HEK293 (cell line): ENCODE measurements at regions not wholly inside any gene's neighbourhood (a gene's known extent, or its start where the extent isn't known, plus 50 kb on each side); places are given as distances from the start of the nearest gene placed in this dataset.
"Not testable (repeated sequence)": the region's sequence is repeated elsewhere in the genome, so short reads cannot be mapped to it uniquely, and the experiment has no call there.

Experiments
- CTCF ChIA-PET: fragments of 350-600 bp; formaldehyde crosslinking; extraction: SDS; loops from one replicate; lab custom pipeline; 2021; ENCODE audit warnings: antibody characterized with exemption; lab: Yijun Ruan, JAX
- POLR2A ChIA-PET: fragments of 300-600 bp; formaldehyde crosslinking; extraction: SDS; loops from one replicate; lab custom pipeline; 2020; ENCODE audit warnings: antibody characterized with exemption, inconsistent platforms; lab: Yijun Ruan, JAX
- H3K27ac ChIP-seq: fragments of 200-500 bp; sonication (Bioruptor generic); 2 replicates; pipeline ENCODE4 v1.5.1; 2014; ENCODE audit warnings: low read depth, low read length, control low read depth, inconsistent platforms; ENCODE audit errors: extremely low read depth
- H3K36me3 ChIP-seq, 2 experiments: fragments of 200-500 bp in 1 of 2; sonication (Bioruptor generic) in 1 of 2; 1 replicate in 1 of 2; 2 replicates in 1 of 2; pipeline ENCODE4 v1.5.1; 2014 to 2017; ENCODE audit warnings: inconsistent platforms in 2 of 2, low read length in 2 of 2; ENCODE audit not compliant: control insufficient read depth in 2 of 2, insufficient read depth in 1 of 2
- H3K4me1 ChIP-seq: fragments of 200-500 bp; sonication (Bioruptor generic); 2 replicates; pipeline ENCODE4 v1.5.1; 2014; ENCODE audit warnings: mild to moderate bottlenecking, low read length, inconsistent platforms; ENCODE audit not compliant: control insufficient read depth, insufficient read depth
- H3K4me3 ChIP-seq: 2 replicates; pipeline ENCODE4 v1.5.1; 2011; ENCODE audit warnings: low read depth, mild to moderate bottlenecking, control low read depth, low read length, moderate library complexity
- H3K9me3 ChIP-seq: fragments of 200-500 bp; sonication (Bioruptor generic); 2 replicates; pipeline ENCODE4 v1.5.1; 2014; ENCODE audit warnings: low read depth, low read length, inconsistent platforms; ENCODE audit not compliant: control insufficient read depth, insufficient read depth
- EGR2 ChIP-seq: fragments of 450-650 bp; formaldehyde crosslinking; IDR thresholded peaks from 2 replicates; pipeline ENCODE4 v1.5.1; 2016; ENCODE audit warnings: low read depth, missing biosample characterization, missing genetic modification characterization
- SCRT2 ChIP-seq: fragments of 450-650 bp; formaldehyde crosslinking; IDR thresholded peaks from 2 replicates; pipeline ENCODE4 v1.5.1; 2016; ENCODE audit warnings: missing biosample characterization, missing genetic modification characterization
- ZBTB21 ChIP-seq: fragments of 450-650 bp; formaldehyde crosslinking; IDR thresholded peaks from 2 replicates; pipeline ENCODE4 v1.5.1; 2017; ENCODE audit warnings: missing biosample characterization, missing genetic modification characterization
- ZNF239 ChIP-seq: fragments of 450-650 bp; formaldehyde crosslinking; IDR thresholded peaks from 2 replicates; pipeline ENCODE4 v1.5.1; 2016; ENCODE audit warnings: missing biosample characterization, missing genetic modification characterization
- ZNF266 ChIP-seq: fragments of 450-650 bp; formaldehyde crosslinking; IDR thresholded peaks from 2 replicates; pipeline ENCODE4 v1.5.1; 2016; ENCODE audit warnings: missing biosample characterization, missing genetic modification characterization, low read depth
- ZNF335 ChIP-seq: fragments of 450-650 bp; formaldehyde crosslinking; conservative IDR thresholded peaks from 2 replicates; pipeline ENCODE4 v1.5.1; 2016; ENCODE audit warnings: missing biosample characterization, missing genetic modification characterization
- ZNF544 ChIP-seq: fragments of 450-650 bp; formaldehyde crosslinking; IDR thresholded peaks from 2 replicates; pipeline ENCODE4 v1.5.0; 2017; ENCODE audit warnings: missing biosample characterization, missing genetic modification characterization
- ZNF623 ChIP-seq: fragments of 450-650 bp; formaldehyde crosslinking; IDR thresholded peaks from 2 replicates; pipeline ENCODE4 v1.5.1; 2016; ENCODE audit warnings: missing biosample characterization, missing genetic modification characterization
- ZNF677 ChIP-seq: fragments of 450-650 bp; IDR thresholded peaks from 2 replicates; pipeline ENCODE4 v1.5.0; 2018; ENCODE audit warnings: missing biosample characterization, mild to moderate bottlenecking, missing genetic modification characterization, moderate library complexity
- ZNF792 ChIP-seq: fragments of 450-650 bp; formaldehyde crosslinking; IDR thresholded peaks from 2 replicates; pipeline ENCODE4 v1.5.1; 2016; ENCODE audit warnings: missing biosample characterization, missing genetic modification characterization
- ZSCAN30 ChIP-seq: fragments of 450-650 bp; IDR thresholded peaks from 2 replicates; pipeline ENCODE4 v1.5.1; 2018; ENCODE audit warnings: missing biosample characterization, mild to moderate bottlenecking, missing genetic modification characterization, moderate library complexity
- TF ChIP-seq, protein P1 (sequence below): fragments of 450-650 bp; formaldehyde crosslinking; IDR thresholded peaks from 2 replicates; pipeline ENCODE4 v1.5.1; 2017; ENCODE audit warnings: missing biosample characterization, missing genetic modification characterization

DNA sequence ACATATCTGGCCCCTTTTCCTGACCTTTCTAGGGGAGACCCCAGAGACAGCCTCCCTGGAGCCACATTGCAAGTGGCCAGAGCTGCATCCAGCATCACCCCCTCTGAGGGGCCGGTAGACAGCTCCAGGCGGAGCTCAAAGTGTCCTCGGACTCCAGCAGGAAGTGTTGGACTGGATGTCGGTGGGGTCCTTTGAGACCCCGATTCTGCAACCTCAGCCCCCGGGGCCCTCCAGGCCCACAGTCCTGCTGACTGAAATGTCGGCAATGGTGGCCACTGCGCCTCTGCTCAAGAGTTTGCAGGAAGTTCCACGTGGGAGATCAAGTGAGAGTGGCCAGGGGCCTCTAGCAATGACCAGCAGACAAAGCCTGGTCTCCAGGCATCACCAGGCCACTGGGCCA is 115.9 kb upstream of the FOXD4L5 start:
- no peaks in the 10 kb centered on the region for H3K9me3 ChIP-seq
- H3K4me3 ChIP-seq = no peak overlapping the region
- no peak for TF ChIP-seq ZNF544 (tag by site-specific recombination)
- TF ChIP-seq ZNF266 (tag by site-specific recombination) = no peak
- no peak for TF ChIP-seq ZNF677 (tag by site-specific recombination)
- no peak for TF ChIP-seq ZNF239 (tag by site-specific recombination)
- no peak for TF ChIP-seq ZBTB21 (tag by site-specific recombination)
- TF ChIP-seq ZNF623 (tag by site-specific recombination) = no peak
- no peak for TF ChIP-seq ZSCAN30 (tag by site-specific recombination)
- no peak for TF ChIP-seq ZNF335
- TF ChIP-seq EGR2 (tag by site-specific recombination) = no peak
- TF ChIP-seq ZNF792 = no peak
- TF ChIP-seq SCRT2 (tag by site-specific recombination) = no peak
- TF ChIP-seq, protein P1, sequence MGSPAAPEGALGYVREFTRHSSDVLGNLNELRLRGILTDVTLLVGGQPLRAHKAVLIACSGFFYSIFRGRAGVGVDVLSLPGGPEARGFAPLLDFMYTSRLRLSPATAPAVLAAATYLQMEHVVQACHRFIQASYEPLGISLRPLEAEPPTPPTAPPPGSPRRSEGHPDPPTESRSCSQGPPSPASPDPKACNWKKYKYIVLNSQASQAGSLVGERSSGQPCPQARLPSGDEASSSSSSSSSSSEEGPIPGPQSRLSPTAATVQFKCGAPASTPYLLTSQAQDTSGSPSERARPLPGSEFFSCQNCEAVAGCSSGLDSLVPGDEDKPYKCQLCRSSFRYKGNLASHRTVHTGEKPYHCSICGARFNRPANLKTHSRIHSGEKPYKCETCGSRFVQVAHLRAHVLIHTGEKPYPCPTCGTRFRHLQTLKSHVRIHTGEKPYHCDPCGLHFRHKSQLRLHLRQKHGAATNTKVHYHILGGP (tag by site-specific recombination) = no peak
- H3K27ac ChIP-seq = no peak overlapping the region
- ChIA-PET POLR2A (no interaction called here), CTCF (no interaction called here)
- no peaks in the 10 kb centered on the region for H3K4me1 ChIP-seq
- no peaks in the 10 kb centered on the region for H3K36me3 ChIP-seq

GRCh38 chr9:65397763-65398719 is 113.0 kb upstream of the FOXD4L5 start:
- H3K4me1 ChIP-seq, H3K4me3 ChIP-seq, CTCF ChIA-PET, H3K36me3 ChIP-seq, H3K27ac ChIP-seq, H3K9me3 ChIP-seq, POLR2A ChIA-PET: not testable (repeated sequence)

DNA sequence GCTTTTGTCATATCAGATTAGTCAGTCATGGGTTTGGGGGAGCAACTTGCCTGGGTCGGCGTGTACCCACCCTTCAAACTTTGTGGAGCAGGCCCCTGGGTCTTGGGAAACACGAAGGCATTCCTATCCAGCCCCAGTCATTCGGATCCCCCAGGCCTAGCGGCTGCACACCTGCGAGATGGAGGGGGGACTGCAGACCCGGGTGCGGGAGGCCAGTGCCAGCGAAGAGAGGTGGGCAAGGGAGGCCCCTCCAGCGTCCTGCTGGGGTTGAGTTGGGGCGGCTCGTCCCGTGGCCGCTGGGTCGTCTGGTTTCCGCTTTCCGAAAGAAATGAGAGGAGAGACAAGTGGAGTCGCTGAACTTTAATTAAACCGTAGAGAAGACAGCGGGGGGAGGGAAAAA is 112.2 kb upstream of the FOXD4L5 start:
- H3K4me3 ChIP-seq, H3K36me3 ChIP-seq, CTCF ChIA-PET, H3K27ac ChIP-seq, H3K9me3 ChIP-seq, H3K4me1 ChIP-seq, POLR2A ChIA-PET: not testable (repeated sequence)

GRCh38 chr9:65396601-65397000 is 111.6 kb upstream of the FOXD4L5 start:
- H3K36me3 ChIP-seq, H3K27ac ChIP-seq, CTCF ChIA-PET, POLR2A ChIA-PET, H3K4me3 ChIP-seq, H3K4me1 ChIP-seq, H3K9me3 ChIP-seq: not testable (repeated sequence)

- H3K4me3 ChIP-seq, H3K27ac ChIP-seq, CTCF ChIA-PET, H3K36me3 ChIP-seq, H3K9me3 ChIP-seq, POLR2A ChIA-PET, H3K4me1 ChIP-seq: not testable (repeated sequence)
Measured at GRCh38 chr9:65395789-65396188, 110.8 kb upstream of the FOXD4L5 start.

GRCh38 chr9:65395121-65395520 is 110.1 kb upstream of the FOXD4L5 start:
- POLR2A ChIA-PET, CTCF ChIA-PET, H3K27ac ChIP-seq: not testable (repeated sequence)

GRCh38 chr9:65393111-65393810 is 108.3 kb upstream of the FOXD4L5 start:
- H3K4me1 ChIP-seq, H3K4me3 ChIP-seq, CTCF ChIA-PET, H3K9me3 ChIP-seq, H3K27ac ChIP-seq, H3K36me3 ChIP-seq, POLR2A ChIA-PET: not testable (repeated sequence)

More at GRCh38 chr9:65395121-65395520, 110.1 kb upstream of the FOXD4L5 start:
- not testable (repeated sequence) for H3K4me1 ChIP-seq, H3K9me3 ChIP-seq, H3K4me3 ChIP-seq, H3K36me3 ChIP-seq

DNA sequence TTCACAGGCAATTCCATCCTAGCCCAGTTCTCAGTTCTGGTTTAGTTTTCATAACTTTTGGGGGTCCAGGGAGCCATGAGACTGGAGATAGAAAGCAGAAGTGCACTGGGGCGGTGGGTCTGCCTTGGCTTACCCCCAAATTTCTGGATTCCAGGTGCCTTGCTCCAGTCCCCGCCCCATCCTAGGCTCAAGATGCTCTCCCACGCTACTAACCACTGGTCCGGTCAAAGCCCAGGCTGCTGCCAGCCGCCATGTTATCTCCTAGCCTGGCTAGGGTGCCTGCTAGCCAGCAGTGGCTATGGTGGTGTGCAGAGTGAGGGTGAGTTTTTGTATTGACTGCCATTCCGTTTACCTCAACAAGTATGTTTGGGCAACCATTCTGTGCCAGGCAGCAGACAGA is 107.6 kb upstream of the FOXD4L5 start:
- H3K36me3 ChIP-seq, H3K27ac ChIP-seq, POLR2A ChIA-PET, H3K4me1 ChIP-seq, CTCF ChIA-PET, H3K4me3 ChIP-seq, H3K9me3 ChIP-seq: not testable (repeated sequence)
